ENCODE measurements at regions not wholly inside any gene's neighbourhood (a gene's known extent, or its start where the extent isn't known, plus 50 kb on each side); places are given as distances from the start of the nearest gene placed in this dataset.

- H3K4me3 ChIP-seq (ENCODE audit: low read depth, poor library complexity, severe bottlenecking) = no peak overlapping the region
- 82 to 91% methylated on average over 3 of the region's 3 CpGs for WGBS, 2 donors
- TF ChIP-seq POLR2A (IDR thresholded peaks at IDR 0.05) = no peak
- TF ChIP-seq CTCF (IDR thresholded peaks at IDR 0.05) = no peak
- DNase-seq (ENCODE audit: low spot score in 2 of 2) = no peak
- intact Hi-C loops (cut with DNase I; ENCODE audit: low total_unique reads) = no loop called here
These were observed 545.9 kb upstream of the SEL1L start for GRCh38 chr14:82079553-82079952.

DNA sequence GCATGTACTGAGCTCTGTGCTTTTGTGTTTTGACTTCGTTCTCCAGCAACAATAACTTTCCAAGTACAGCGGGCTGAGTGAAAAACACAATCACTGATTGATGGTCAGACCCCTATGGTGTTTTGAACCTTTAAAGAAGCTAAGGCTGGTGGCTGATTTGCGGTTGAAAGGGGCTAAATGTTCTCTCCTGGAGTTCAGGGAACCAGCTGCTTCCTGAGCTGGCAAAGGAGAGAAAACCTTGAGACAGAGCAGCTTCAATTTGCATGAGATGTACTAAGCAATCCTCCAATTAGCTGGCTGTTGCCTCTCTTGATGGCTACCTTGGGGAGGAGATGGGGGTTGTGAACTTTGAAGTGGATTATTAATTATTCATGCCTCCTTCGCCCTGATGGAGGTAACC is 546.7 kb upstream of the SEL1L start:
- intact Hi-C loops (cut with DNase I; ENCODE audit: low total_unique reads) = no loop called here
- no peak for DNase-seq (ENCODE audit: low spot score in 2 of 2)
- H3K4me3 ChIP-seq (ENCODE audit: low read depth, poor library complexity, severe bottlenecking) = no peak overlapping the region
- WGBS, 2 donors = 6 to 7% methylated on average over 4 of the region's 4 CpGs
- TF ChIP-seq CTCF (IDR thresholded peaks at IDR 0.05) = no peak
- no peak for TF ChIP-seq POLR2A (IDR thresholded peaks at IDR 0.05)

- 57 to 59% methylated on average over 3 of the region's 3 CpGs for WGBS, 2 donors
- intact Hi-C loops (cut with DNase I; ENCODE audit: low total_unique reads) = no loop called here
- DNase-seq (ENCODE audit: low spot score in 2 of 2) = no peak
- H3K4me3 ChIP-seq (ENCODE audit: low read depth, poor library complexity, severe bottlenecking) = no peak overlapping the region
- no peak for TF ChIP-seq POLR2A (IDR thresholded peaks at IDR 0.05)
- TF ChIP-seq CTCF (IDR thresholded peaks at IDR 0.05) = no peak
These were observed 551.2 kb upstream of the SEL1L start for GRCh38 chr14:82084813-82085212.

DNA sequence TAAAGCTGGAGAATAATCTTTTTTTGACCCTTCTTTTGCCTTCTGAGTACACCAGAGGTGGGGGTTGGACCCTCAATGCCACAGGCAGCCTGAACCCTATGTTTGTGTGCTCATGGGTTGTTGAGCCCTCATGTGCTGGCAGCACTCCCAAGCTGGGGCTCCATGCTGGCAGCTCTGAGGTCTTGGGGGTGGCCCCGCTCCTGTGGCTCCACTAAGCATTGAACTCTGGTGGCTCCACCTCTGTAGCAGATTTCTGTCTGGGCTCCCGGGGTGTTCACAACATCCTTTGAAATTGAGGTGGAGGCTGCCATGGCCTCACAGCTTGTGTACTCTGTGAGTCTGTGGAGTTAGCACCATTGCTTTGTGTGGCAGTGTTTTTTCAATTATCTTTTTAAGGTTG is 557.4 kb upstream of the SEL1L start:
- TF ChIP-seq POLR2A (IDR thresholded peaks at IDR 0.05) = no peak
- TF ChIP-seq CTCF (IDR thresholded peaks at IDR 0.05) = no peak
- WGBS, 2 donors = 79 to 91% methylated on average over 2 of the region's 2 CpGs
- no peak overlapping the region for H3K4me3 ChIP-seq (ENCODE audit: low read depth, poor library complexity, severe bottlenecking)
- no peak for DNase-seq (ENCODE audit: low spot score in 2 of 2)
- intact Hi-C loops (cut with DNase I; ENCODE audit: low total_unique reads) = no loop called here

DNA sequence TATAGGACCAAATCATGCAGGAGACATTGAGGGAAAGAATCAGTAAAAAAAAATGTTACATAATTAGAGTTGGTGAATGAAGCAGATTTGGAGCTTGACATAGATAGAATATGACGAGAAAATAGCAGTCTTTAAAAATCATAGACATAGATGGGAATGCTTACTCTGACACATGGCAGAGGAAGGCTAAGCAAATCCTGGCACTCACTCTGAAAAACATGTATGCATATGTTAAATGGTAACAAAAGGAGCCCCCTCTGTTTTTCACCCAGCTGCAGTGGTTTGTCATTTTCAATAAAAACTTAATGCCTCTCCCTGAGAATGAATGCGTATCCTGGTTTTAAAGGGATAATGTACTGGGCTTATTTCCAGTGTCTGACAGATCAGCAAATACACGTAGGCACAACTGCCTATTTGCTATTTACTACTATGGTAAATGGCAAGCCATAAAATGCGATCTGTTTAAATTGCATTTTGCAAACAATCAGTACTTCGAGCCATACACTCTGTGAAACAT is 561.2 kb upstream of the SEL1L start:
- DNase-seq (ENCODE audit: low spot score in 2 of 2) = no peak
- TF ChIP-seq CTCF (IDR thresholded peaks at IDR 0.05) = no peak
- no peak for TF ChIP-seq POLR2A (IDR thresholded peaks at IDR 0.05)
- intact Hi-C loops (cut with DNase I; ENCODE audit: low total_unique reads) = no loop called here
- WGBS, 2 donors = 57 to 67% methylated on average over 5 of the region's 5 CpGs
- H3K4me3 ChIP-seq (ENCODE audit: low read depth, poor library complexity, severe bottlenecking) = no peak overlapping the region

GRCh38 chr14:82104013-82104412 is 570.4 kb upstream of the SEL1L start:
- no peak overlapping the region for H3K4me3 ChIP-seq (ENCODE audit: low read depth, poor library complexity, severe bottlenecking)
- TF ChIP-seq POLR2A (IDR thresholded peaks at IDR 0.05) (no peak), CTCF (IDR thresholded peaks at IDR 0.05) (no peak)
- 35 to 44% methylated on average over 1 of the region's 1 CpG for WGBS, 2 donors
- intact Hi-C loops (cut with DNase I; ENCODE audit: low total_unique reads) = loop anchor here (5.0 kb wide), 1 partner anchor 1263 kb away; no protein-coding TSS in a partner anchor
- DNase-seq (ENCODE audit: low spot score in 2 of 2) = no peak
